Suprapubic skin (tissue), 4 donors: ENCODE measurements at regions not wholly inside any gene's neighbourhood (a gene's known extent, or its start where the extent isn't known, plus 50 kb on each side); places are given as distances from the start of the nearest gene placed in this dataset.

ENCODE experiments used
- DNase-seq, 2 donors: peaks; one replicate each; pipeline ENCODE4 v3.0.0-alpha.2; 2019; ENCODE audit warnings: low spot score in 2 of 2
- H3K27ac ChIP-seq: fragments of 200-600 bp; sonication (generic); one replicate; pipeline ENCODE4 v1.5.1; 2019
- H3K27me3 ChIP-seq: fragments of 200-600 bp; sonication (generic); one replicate; pipeline ENCODE4 v1.5.1; 2019
- H3K36me3 ChIP-seq: fragments of 200-600 bp; sonication (generic); one replicate; pipeline ENCODE4 v1.5.1; 2019
- H3K4me1 ChIP-seq: fragments of 200-600 bp; sonication (generic); one replicate; pipeline ENCODE4 v1.5.1; 2019
- H3K4me3 ChIP-seq: fragments of 200-600 bp; sonication (generic); one replicate; pipeline ENCODE4 v1.5.1; 2019; ENCODE audit warnings: mild to moderate bottlenecking
- H3K9me3 ChIP-seq: fragments of 200-600 bp; sonication (generic); one replicate; pipeline ENCODE4 v1.5.1; 2019
- EP300 ChIP-seq: sonication (generic); formaldehyde crosslinking; IDR thresholded peaks from one replicate; pipeline ENCODE4 v1.6.1; 2017; ENCODE audit warnings: antibody characterized with exemption
- POLR2A ChIP-seq, 2 donors: fragments of 450-650 bp; IDR thresholded peaks; one replicate each; pipeline ENCODE4 v1.6.1; 2017; ENCODE audit warnings: antibody characterized with exemption in 2 of 2, mild to moderate bottlenecking in 2 of 2, moderate library complexity in 2 of 2
- POLR2AphosphoS5 ChIP-seq, 3 donors: sonication (generic); formaldehyde crosslinking; IDR thresholded peaks; one replicate each; pipeline ENCODE4 v1.6.1; 2017; ENCODE audit warnings: antibody characterized with exemption in 3 of 3
- WGBS: methylation state at CpG from one replicate; pipeline ENCODE4 v1.1.5; 2018; 5-methylcytosine and 5-hydroxymethylcytosine counted together
- TF ChIP-seq, protein P1 (sequence below), 2 donors: fragments of 200-600 bp in 1 of 2; fragments of 450-650 bp in 1 of 2; sonication (generic) in 1 of 2; IDR thresholded peaks; one replicate each; pipeline ENCODE4 v1.5.1; 2016 to 2019; ENCODE audit warnings: antibody characterized with exemption in 2 of 2, mild to moderate bottlenecking in 1 of 2, moderate library complexity in 1 of 2

DNA sequence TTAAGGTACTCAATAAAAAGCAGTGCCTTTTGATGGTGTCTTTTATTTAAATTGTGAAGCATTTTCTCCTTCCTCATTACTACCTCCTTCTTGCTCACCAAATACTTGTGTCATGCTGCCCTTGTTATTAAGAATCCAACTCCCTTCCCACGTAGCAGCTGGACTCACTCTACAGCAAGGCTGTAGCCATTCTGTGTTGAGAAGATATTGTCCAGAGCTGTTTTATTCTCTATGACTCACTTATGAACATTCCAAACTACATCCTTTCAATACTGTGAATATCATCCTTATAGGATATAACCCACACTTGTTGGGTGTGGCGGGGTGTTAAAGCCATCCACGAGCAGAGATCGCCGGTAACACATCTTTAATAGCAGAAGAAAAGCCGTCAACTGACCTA is 1671.5 kb upstream of the SLC10A2 start:
- Histone ChIP-seq H3K4me1 (no peaks in the 10 kb centered on the region), H3K27me3 (no peaks in the 10 kb centered on the region), H3K4me3 (no peak overlapping the region), H3K36me3 (no peaks in the 10 kb centered on the region), H3K27ac (no peak overlapping the region), H3K9me3 (no peaks in the 10 kb centered on the region)
- DNase-seq, result no peak
- 83% methylated on average over 6 of the region's 6 CpGs for WGBS
- no peak for TF ChIP-seq POLR2AphosphoS5 (IDR thresholded peaks at IDR 0.05)
- TF ChIP-seq EP300, result no peak
- TF ChIP-seq, protein P1, sequence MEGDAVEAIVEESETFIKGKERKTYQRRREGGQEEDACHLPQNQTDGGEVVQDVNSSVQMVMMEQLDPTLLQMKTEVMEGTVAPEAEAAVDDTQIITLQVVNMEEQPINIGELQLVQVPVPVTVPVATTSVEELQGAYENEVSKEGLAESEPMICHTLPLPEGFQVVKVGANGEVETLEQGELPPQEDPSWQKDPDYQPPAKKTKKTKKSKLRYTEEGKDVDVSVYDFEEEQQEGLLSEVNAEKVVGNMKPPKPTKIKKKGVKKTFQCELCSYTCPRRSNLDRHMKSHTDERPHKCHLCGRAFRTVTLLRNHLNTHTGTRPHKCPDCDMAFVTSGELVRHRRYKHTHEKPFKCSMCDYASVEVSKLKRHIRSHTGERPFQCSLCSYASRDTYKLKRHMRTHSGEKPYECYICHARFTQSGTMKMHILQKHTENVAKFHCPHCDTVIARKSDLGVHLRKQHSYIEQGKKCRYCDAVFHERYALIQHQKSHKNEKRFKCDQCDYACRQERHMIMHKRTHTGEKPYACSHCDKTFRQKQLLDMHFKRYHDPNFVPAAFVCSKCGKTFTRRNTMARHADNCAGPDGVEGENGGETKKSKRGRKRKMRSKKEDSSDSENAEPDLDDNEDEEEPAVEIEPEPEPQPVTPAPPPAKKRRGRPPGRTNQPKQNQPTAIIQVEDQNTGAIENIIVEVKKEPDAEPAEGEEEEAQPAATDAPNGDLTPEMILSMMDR (IDR thresholded peaks at IDR 0.05), result no peak
- TF ChIP-seq POLR2A (IDR thresholded peaks at IDR 0.05), result no peak

DNA sequence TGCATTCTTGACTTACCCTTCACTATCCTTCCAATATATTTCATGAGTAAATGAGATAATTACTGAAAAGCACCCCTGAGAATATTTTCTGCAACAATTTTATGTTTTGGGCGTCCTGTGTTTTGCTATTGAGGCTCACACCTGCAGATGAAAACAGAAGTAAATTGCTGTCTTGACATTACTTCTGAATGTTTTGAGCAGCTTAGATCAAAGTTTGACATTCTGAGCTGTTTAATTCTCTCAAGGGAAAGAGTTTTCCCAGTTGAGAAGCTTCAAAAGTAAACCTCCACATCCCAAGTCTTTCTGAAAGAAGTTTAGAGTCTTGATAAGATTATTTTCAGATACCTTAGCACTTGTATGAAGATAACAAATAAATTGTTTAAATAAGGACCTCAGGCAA is 1667.2 kb upstream of the SLC10A2 start:
- 67% methylated on average over 1 of the region's 1 CpG for WGBS

DNA sequence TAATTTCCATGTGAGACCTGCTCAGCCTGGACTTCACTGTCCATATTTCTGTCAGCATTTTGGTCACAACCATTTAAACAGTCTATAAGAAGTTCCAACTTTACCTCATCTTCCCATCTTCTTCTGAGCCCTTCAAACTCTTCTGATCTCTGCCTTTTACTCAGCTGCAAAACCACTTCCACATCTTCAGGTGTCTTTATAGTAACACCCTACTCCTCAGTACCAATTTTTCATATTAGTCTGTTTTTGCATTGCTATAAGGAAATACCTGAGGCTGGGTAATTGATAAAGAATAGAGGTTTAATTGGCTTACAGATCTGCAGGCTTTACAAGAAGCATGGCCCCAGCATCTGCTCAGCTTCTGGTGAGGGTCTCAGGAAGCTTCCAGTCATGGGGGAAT is 1648.9 kb upstream of the SLC10A2 start:
- no peaks in the 10 kb centered on the region for H3K9me3 ChIP-seq

More for the DNA sequence above, 1667.2 kb upstream of the SLC10A2 start:
- Histone ChIP-seq H3K27me3 (no peaks in the 10 kb centered on the region), H3K27ac (no peak overlapping the region), H3K4me1 (no peaks in the 10 kb centered on the region), H3K36me3 (no peaks in the 10 kb centered on the region), H3K9me3 (no peaks in the 10 kb centered on the region), H3K4me3 (no peak overlapping the region)
- no peak for DNase-seq
- TF ChIP-seq POLR2AphosphoS5 (IDR thresholded peaks at IDR 0.05) (no peak), POLR2A (IDR thresholded peaks at IDR 0.05) (no peak), EP300 (no peak)
- TF ChIP-seq, protein P1 (IDR thresholded peaks at IDR 0.05), result no peak

DNA sequence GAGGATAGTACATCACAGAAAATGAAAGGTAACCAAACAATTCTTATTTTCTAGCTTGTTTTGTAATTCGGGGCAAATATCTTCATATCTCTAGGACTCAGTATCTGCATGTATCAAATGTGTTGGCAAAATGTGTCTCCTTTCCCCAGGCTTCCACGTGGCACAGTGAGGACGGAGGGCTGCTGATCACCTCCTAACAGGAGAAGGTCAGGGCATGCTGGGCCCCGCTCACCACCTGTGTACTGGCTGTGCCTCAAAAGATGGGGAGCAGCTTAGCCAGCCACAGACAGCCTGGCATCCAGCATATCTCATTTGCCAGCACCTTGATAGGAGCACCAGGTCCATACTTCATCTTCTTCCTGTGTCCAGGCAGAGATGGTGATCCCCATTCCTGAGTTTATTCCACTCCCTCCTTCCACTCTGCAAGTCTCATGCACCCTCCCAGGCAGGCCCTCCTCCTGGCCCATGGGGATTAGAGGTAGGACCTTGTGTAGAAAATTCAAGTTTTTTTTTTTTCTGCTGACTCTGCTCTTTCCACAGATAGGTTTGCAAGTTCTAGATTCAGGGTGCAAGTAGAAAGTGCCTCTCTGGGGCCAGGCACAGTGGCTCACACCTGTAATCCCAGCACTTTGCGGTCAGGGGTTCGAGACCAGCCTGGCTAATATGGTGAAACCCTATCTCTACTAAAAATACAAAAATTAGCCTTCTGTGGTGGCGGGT is 1639.0 kb upstream of the SLC10A2 start:
- WGBS, result 93% methylated on average over 7 of the region's 7 CpGs
- no peaks in the 10 kb centered on the region for H3K4me1 ChIP-seq
- H3K27ac ChIP-seq, result no peak overlapping the region
- H3K9me3 ChIP-seq, result peaks cover 3% of the 10 kb centered on the region
- no peak overlapping the region for H3K4me3 ChIP-seq
- TF ChIP-seq, protein P1 (IDR thresholded peaks at IDR 0.05), result no peak
- TF ChIP-seq POLR2A (IDR thresholded peaks at IDR 0.05), result no peak
- no peak for TF ChIP-seq POLR2AphosphoS5 (IDR thresholded peaks at IDR 0.05)
- TF ChIP-seq EP300, result no peak
- H3K36me3 ChIP-seq, result no peaks in the 10 kb centered on the region
- DNase-seq, result no peak
- no peaks in the 10 kb centered on the region for H3K27me3 ChIP-seq

More for the DNA sequence above, 1648.9 kb upstream of the SLC10A2 start:
- Histone ChIP-seq H3K4me3 (no peak overlapping the region), H3K36me3 (no peaks in the 10 kb centered on the region), H3K27ac (no peak overlapping the region), H3K27me3 (no peaks in the 10 kb centered on the region), H3K4me1 (no peaks in the 10 kb centered on the region)
- DNase-seq, result no peak
- TF ChIP-seq POLR2A (IDR thresholded peaks at IDR 0.05), result no peak
- TF ChIP-seq POLR2AphosphoS5 (IDR thresholded peaks at IDR 0.05), result no peak
- TF ChIP-seq, protein P1 (IDR thresholded peaks at IDR 0.05), result no peak
- TF ChIP-seq EP300, result no peak

GRCh38 chr13:104701591-104701990 is 1635.4 kb upstream of the SLC10A2 start:
- TF ChIP-seq POLR2A (IDR thresholded peaks at IDR 0.05), result no peak
- TF ChIP-seq, protein P1 (IDR thresholded peaks at IDR 0.05), result no peak
- no peak for TF ChIP-seq EP300
- TF ChIP-seq POLR2AphosphoS5 (IDR thresholded peaks at IDR 0.05), result no peak
- no peak overlapping the region for H3K27ac ChIP-seq
- H3K4me1 ChIP-seq, result no peaks in the 10 kb centered on the region
- DNase-seq, result no peak
- H3K9me3 ChIP-seq, result peaks cover 3% of the 10 kb centered on the region
- 63% methylated on average over 3 of the region's 3 CpGs for WGBS
- no peak overlapping the region for H3K4me3 ChIP-seq
- no peaks in the 10 kb centered on the region for H3K27me3 ChIP-seq
- H3K36me3 ChIP-seq, result no peaks in the 10 kb centered on the region
